ENCODE measurements at regions not wholly inside any gene's neighbourhood (a gene's known extent, or its start where the extent isn't known, plus 50 kb on each side); places are given as distances from the start of the nearest gene placed in this dataset.

DNA sequence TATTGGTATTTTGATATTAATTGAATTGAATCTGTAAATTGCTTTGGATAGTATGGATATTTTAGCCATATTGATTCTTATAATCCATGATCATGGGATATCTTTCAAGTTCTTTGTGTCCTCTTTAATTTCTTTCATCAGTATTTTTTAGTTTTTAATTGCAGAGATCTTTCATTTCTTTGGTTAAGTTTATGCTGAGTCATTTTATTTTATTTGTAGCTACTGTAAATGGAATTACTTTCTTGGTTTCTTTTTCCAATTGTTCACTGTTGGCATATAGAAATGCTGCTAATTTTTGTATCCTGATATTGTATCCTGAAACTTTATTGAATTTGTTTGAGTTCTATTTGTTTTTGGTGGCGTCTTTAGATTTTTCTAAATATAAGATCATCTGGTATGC, 79.5 kb upstream of the DSEL start:
- ATAC-seq, result no peak
- Histone ChIP-seq H3K27me3 (ENCODE audit: control insufficient read depth, insufficient read depth, low read length) (no peaks in the 10 kb centered on the region), H3K4me3 (ENCODE audit: low read depth in 2 of 2, low read length in 2 of 2) (no peak overlapping the region), H3K4me1 (ENCODE audit: control insufficient read depth, insufficient read depth, low read length) (no peaks in the 10 kb centered on the region), H3K9me3 (ENCODE audit: control insufficient read depth, insufficient read depth, low read depth, low read length) (no peaks in the 10 kb centered on the region), H3K27ac (ENCODE audit: low read length) (no peak overlapping the region), H3K36me3 (ENCODE audit: control insufficient read depth, insufficient read depth, low read length) (no peaks in the 10 kb centered on the region)
- intact Hi-C loops (cut with micrococcal nuclease; ENCODE audit: unreplicated experiment), result no loop called here
- no TSS peak for BruUV-seq (replicated peaks)
- ChIA-PET CTCF (no interaction called here), POLR2A (no interaction called here)
- in situ Hi-C loops (cut with HindIII; ENCODE audit: low pct_unique_long_range_greater_than_20kb, low sequenced_read_pairs), result no loop called here
- TF ChIP-seq, protein P1, sequence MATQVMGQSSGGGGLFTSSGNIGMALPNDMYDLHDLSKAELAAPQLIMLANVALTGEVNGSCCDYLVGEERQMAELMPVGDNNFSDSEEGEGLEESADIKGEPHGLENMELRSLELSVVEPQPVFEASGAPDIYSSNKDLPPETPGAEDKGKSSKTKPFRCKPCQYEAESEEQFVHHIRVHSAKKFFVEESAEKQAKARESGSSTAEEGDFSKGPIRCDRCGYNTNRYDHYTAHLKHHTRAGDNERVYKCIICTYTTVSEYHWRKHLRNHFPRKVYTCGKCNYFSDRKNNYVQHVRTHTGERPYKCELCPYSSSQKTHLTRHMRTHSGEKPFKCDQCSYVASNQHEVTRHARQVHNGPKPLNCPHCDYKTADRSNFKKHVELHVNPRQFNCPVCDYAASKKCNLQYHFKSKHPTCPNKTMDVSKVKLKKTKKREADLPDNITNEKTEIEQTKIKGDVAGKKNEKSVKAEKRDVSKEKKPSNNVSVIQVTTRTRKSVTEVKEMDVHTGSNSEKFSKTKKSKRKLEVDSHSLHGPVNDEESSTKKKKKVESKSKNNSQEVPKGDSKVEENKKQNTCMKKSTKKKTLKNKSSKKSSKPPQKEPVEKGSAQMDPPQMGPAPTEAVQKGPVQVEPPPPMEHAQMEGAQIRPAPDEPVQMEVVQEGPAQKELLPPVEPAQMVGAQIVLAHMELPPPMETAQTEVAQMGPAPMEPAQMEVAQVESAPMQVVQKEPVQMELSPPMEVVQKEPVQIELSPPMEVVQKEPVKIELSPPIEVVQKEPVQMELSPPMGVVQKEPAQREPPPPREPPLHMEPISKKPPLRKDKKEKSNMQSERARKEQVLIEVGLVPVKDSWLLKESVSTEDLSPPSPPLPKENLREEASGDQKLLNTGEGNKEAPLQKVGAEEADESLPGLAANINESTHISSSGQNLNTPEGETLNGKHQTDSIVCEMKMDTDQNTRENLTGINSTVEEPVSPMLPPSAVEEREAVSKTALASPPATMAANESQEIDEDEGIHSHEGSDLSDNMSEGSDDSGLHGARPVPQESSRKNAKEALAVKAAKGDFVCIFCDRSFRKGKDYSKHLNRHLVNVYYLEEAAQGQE (IDR thresholded peaks at IDR 0.05; ENCODE audit: insufficient read depth in 1 of 2, low read depth in 2 of 2, low read length in 1 of 2), result no peak
- TF ChIP-seq POLR2AphosphoS5 (IDR thresholded peaks at IDR 0.05; ENCODE audit: low read depth, low read length) (no peak), CTCF (IDR thresholded peaks at IDR 0.05) (no peak), TCF7L2 (IDR thresholded peaks at IDR 0.05; ENCODE audit: low read depth, low read length) (no peak), SIN3A (IDR thresholded peaks at IDR 0.05; ENCODE audit: borderline replicate concordance, insufficient read depth, low read depth, low read length) (no peak)
- no peak for DNase-seq (ENCODE audit: low read depth, low spot score)

DNA sequence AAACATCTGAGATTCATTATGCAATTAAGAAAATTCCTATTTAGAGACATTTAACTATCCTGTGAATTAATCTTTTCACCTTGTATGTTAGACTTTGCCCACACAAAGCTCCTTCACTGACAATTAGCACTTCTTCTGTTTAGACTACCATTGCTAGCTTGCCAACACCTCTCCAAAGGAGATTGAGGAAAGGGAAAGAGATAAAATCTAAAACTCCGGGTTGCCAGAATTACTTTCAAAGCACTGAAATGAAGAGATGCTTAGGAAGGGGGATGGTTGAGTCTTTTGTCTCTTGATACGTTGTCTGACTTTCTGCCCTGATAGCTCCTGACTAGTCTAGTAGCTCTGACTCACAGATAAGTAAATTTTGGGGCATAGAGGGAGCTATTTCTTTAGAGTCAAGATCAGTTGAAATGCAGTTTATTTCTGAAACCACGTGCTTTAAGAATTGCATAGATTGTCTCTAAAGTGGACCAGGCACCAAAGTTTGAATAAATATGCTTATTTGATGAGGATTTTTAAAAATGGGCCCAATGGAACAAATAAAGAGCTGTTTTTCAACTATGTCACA, 74.1 kb upstream of the DSEL start:
- no peak overlapping the region for H3K4me3 ChIP-seq (ENCODE audit: low read depth in 2 of 2, low read length in 2 of 2)
- ChIA-PET CTCF (no interaction called here), POLR2A (no interaction called here)
- H3K36me3 ChIP-seq (ENCODE audit: control insufficient read depth, insufficient read depth, low read length), result no peaks in the 10 kb centered on the region
- intact Hi-C loops (cut with micrococcal nuclease; ENCODE audit: unreplicated experiment), result no loop called here
- BruUV-seq (replicated peaks), result no TSS peak
- no peaks in the 10 kb centered on the region for H3K27me3 ChIP-seq (ENCODE audit: control insufficient read depth, insufficient read depth, low read length)
- H3K27ac ChIP-seq (ENCODE audit: low read length), result no peak overlapping the region
- H3K4me1 ChIP-seq (ENCODE audit: control insufficient read depth, insufficient read depth, low read length), result no peaks in the 10 kb centered on the region
- ATAC-seq (no peak), DNase-seq (ENCODE audit: low read depth, low spot score) (no peak)
- in situ Hi-C loops (cut with HindIII; ENCODE audit: low pct_unique_long_range_greater_than_20kb, low sequenced_read_pairs), result no loop called here
- H3K9me3 ChIP-seq (ENCODE audit: control insufficient read depth, insufficient read depth, low read depth, low read length), result no peaks in the 10 kb centered on the region
- no peak for TF ChIP-seq TCF7L2 (IDR thresholded peaks at IDR 0.05; ENCODE audit: low read depth, low read length)
- TF ChIP-seq CTCF (IDR thresholded peaks at IDR 0.05), result no peak
- TF ChIP-seq, protein P1 (IDR thresholded peaks at IDR 0.05; ENCODE audit: insufficient read depth in 1 of 2, low read depth in 2 of 2, low read length in 1 of 2), result no peak
- no peak for TF ChIP-seq POLR2AphosphoS5 (IDR thresholded peaks at IDR 0.05; ENCODE audit: low read depth, low read length)
- TF ChIP-seq SIN3A (IDR thresholded peaks at IDR 0.05; ENCODE audit: borderline replicate concordance, insufficient read depth, low read depth, low read length), result no peak
